ENCODE measurements at regions not wholly inside any gene's neighbourhood (a gene's known extent, or its start where the extent isn't known, plus 50 kb on each side); places are given as distances from the start of the nearest gene placed in this dataset.

DNA sequence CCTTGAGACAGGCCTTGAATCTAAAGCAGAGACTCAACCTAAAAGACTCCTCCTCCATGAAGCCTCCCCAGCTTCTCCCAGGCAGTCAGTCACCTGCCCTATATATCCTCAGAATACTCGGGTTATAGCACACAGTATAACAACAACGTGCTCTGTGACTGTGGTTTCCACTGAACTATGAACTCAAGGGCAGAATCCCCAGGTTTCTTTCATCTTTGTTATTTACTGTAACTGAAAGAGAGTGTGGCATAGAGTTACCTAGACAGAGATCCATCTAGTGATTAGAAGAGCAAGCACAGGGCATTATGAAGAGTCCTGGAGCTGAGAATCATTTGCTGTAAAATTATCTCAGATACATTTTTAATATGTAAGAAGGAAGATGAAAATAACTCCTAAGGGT, 281.6 kb upstream of the ZNF521 start:
- TF ChIP-seq POLR2A (IDR thresholded peaks at IDR 0.05; ENCODE audit: low read length) (no peak), GATA1 (IDR thresholded peaks at IDR 0.05; ENCODE audit: low read depth, low read length) (no peak)
